HepG2 (cell line): ENCODE measurements at regions not wholly inside any gene's neighbourhood (a gene's known extent, or its start where the extent isn't known, plus 50 kb on each side); places are given as distances from the start of the nearest gene placed in this dataset.

Experiments used
- ATAC-seq: fragments of 200-7000 bp; cut with Tn5 transposase; 3 replicates; pipeline ENCODE4 v1.9.1; 2020; ENCODE audit warnings: mild to moderate bottlenecking, moderate library complexity
- BruUV-seq: library from RNA; stranded (reverse); fragments of 400-500 nt; replicated peaks from 2 replicates; lab custom pipeline; 2021; lab: Mats Ljungman, UMichigan
- CTCF ChIA-PET: fragments of 300-600 bp; formaldehyde crosslinking; extraction: SDS; loops from one replicate; lab custom pipeline; 2021; ENCODE audit warnings: low total read pairs, inconsistent platforms, low intra/inter-chr PET ratio; lab: Yijun Ruan, JAX
- POLR2A ChIA-PET: fragments of 350-600 bp; sonication (Branson Sonifier 250); formaldehyde crosslinking; loops from one replicate; lab custom pipeline; 2020; ENCODE audit warnings: antibody characterized with exemption, inconsistent platforms; lab: Yijun Ruan, JAX
- DNase-seq: peaks from one replicate; pipeline ENCODE4 v3.0.0-alpha.2; 2015; ENCODE audit warnings: low spot score
- FAIRE-seq: peaks from 3 replicates; lab custom pipeline; 2011; peaks lifted over from hg19 to GRCh38; lab: Jason Lieb, UNC
- H2AFZ ChIP-seq: one replicate; pipeline ENCODE4 v1.6.1; 2011; ENCODE audit warnings: low read length, inconsistent platforms
- H3K27ac ChIP-seq: fragments of 300-600 bp; 3 replicates; pipeline ENCODE4 v1.8.0; 2011; ENCODE audit warnings: mixed run types, mild to moderate bottlenecking, mixed read lengths, low read length, inconsistent platforms; ENCODE audit not compliant: insufficient read depth; ENCODE audit errors: extremely low read length
- H3K27me3 ChIP-seq, 2 experiments: fragments of 200-600 bp in 1 of 2; 2 replicates in 1 of 2; 3 replicates in 1 of 2; pipeline versions ENCODE4 v1.6.0 to v1.8.0; 2011; ENCODE audit warnings: low read length in 2 of 2, mild to moderate bottlenecking in 2 of 2, moderate library complexity in 2 of 2, inconsistent platforms in 1 of 2; ENCODE audit not compliant: insufficient read depth in 2 of 2, control insufficient read depth in 1 of 2
- H3K36me3 ChIP-seq, 2 experiments: fragments of 200-600 bp in 1 of 2; replicated peaks in 1 of 2; 2 replicates in 1 of 2; 3 replicates in 1 of 2; pipeline versions ENCODE4 v1.5.1 to v1.8.0; 2011; ENCODE audit warnings: low read length in 2 of 2, inconsistent platforms in 1 of 2; ENCODE audit not compliant: insufficient read depth in 2 of 2, control insufficient read depth in 1 of 2
- H3K4me1 ChIP-seq: 2 replicates; pipeline ENCODE4 v1.5.1; 2012; ENCODE audit warnings: low read length, inconsistent platforms; ENCODE audit not compliant: insufficient read depth
- H3K4me2 ChIP-seq: 2 replicates; pipeline ENCODE4 v1.6.0; 2011; ENCODE audit warnings: low read depth, low read length, inconsistent platforms
- H3K4me3 ChIP-seq, 3 experiments: fragments of 200-600 bp in 1 of 3; sonication (generic), shearing (Covaris generic) in 1 of 3; replicated peaks in 1 of 3; 2 replicates each; pipeline ENCODE4 v1.5.1; 2011 to 2016; ENCODE audit warnings: low read length in 3 of 3, inconsistent platforms in 2 of 3, low read depth in 2 of 3, mild to moderate bottlenecking in 2 of 3, control low read depth in 1 of 3, mixed read lengths in 1 of 3; ENCODE audit not compliant: insufficient read depth in 1 of 3
- H3K79me2 ChIP-seq: one replicate; pipeline ENCODE4 v1.6.1; 2011; ENCODE audit warnings: low read length, inconsistent platforms; ENCODE audit not compliant: insufficient read depth
- H3K9ac ChIP-seq: 2 replicates; pipeline ENCODE4 v1.6.0; 2011; ENCODE audit warnings: mild to moderate bottlenecking, low read depth, low read length, inconsistent platforms; ENCODE audit not compliant: insufficient read depth
- H3K9me3 ChIP-seq: 2 replicates; pipeline ENCODE4 v1.5.1; 2012; ENCODE audit warnings: mild to moderate bottlenecking, low read length
- H4K20me1 ChIP-seq: 2 replicates; pipeline ENCODE4 v1.6.0; 2011; ENCODE audit warnings: inconsistent platforms, mild to moderate bottlenecking, low read length, moderate library complexity; ENCODE audit not compliant: insufficient read depth
- CTCF ChIP-seq: sonication (generic); formaldehyde crosslinking; IDR thresholded peaks from 2 replicates; pipeline ENCODE4 v1.5.0; 2020; ENCODE audit warnings: mild to moderate bottlenecking, missing genetic modification reagents, moderate library complexity
- DRAP1 ChIP-seq: IDR thresholded peaks from 2 replicates; pipeline ENCODE4 v1.6.1; 2016; ENCODE audit warnings: missing genetic modification reagents, missing compliant biosample characterization
- FOXA1 ChIP-seq, 2 experiments: fragments of 450-650 bp in 1 of 2; sonication (generic) in 1 of 2; formaldehyde crosslinking in 1 of 2; IDR thresholded peaks; 2 replicates each; pipeline versions ENCODE4 v1.4.0 to v1.6.1; 2016 to 2020; ENCODE audit warnings: missing genetic modification reagents in 1 of 2
- RAD21 ChIP-seq: fragments of 450-650 bp; formaldehyde crosslinking; IDR thresholded peaks from 2 replicates; pipeline ENCODE4 v1.5.0; 2020; ENCODE audit warnings: mild to moderate bottlenecking
- SKIL ChIP-seq: sonication (generic); formaldehyde crosslinking; IDR thresholded peaks from 2 replicates; pipeline ENCODE4 v1.8.0; 2022; ENCODE audit warnings: missing genetic modification reagents, mild to moderate bottlenecking, moderate library complexity, borderline replicate concordance
- SMC3 ChIP-seq: IDR thresholded peaks from 2 replicates; pipeline ENCODE4 v1.6.1; 2011; ENCODE audit warnings: low read length, improper control_type of control experiment
- STAG1 ChIP-seq: sonication (generic); formaldehyde crosslinking; IDR thresholded peaks from 2 replicates; pipeline ENCODE4 v1.4.0; 2020; ENCODE audit warnings: missing genetic modification reagents
- ZNF816 ChIP-seq: sonication (generic); formaldehyde crosslinking; IDR thresholded peaks from 2 replicates; pipeline ENCODE4 v1.8.0; 2022; ENCODE audit warnings: missing genetic modification reagents, mild to moderate bottlenecking, borderline replicate concordance
- WGBS: methylation state at CpG from one replicate; pipeline ENCODE4 v1.1.6; 2017; ENCODE audit warnings: low lambda C conversion rate; 5-methylcytosine and 5-hydroxymethylcytosine counted together
- in situ Hi-C: cut with HindIII; loops from 2 replicates; pipeline ENCODE4 v1.10.0; 2017; ENCODE audit warnings: low pct_unique_long_range_greater_than_20kb; ENCODE audit not compliant: extremely low pct_ligation_motif_present
- intact Hi-C: fragments of 100-400 bp; cut with micrococcal nuclease; formaldehyde crosslinking; loops from one replicate; pipeline ENCODE4 v1.10.0; 2022; ENCODE audit not compliant: unreplicated experiment
- TF ChIP-seq, protein P1 (sequence below), 2 experiments: sonication (generic) in 1 of 2; formaldehyde crosslinking in 1 of 2; IDR thresholded peaks; 2 replicates each; pipeline versions ENCODE4 v1.4.0 to v1.6.1; 2018 to 2020; ENCODE audit warnings: missing genetic modification reagents in 2 of 2, borderline replicate concordance in 1 of 2, low read depth in 1 of 2, mild to moderate bottlenecking in 1 of 2, missing biosample characterization in 1 of 2
- TF ChIP-seq, protein P2 (sequence below): sonication (generic); formaldehyde crosslinking; IDR thresholded peaks from 2 replicates; pipeline ENCODE4 v1.5.0; 2020; ENCODE audit warnings: missing genetic modification reagents

DNA sequence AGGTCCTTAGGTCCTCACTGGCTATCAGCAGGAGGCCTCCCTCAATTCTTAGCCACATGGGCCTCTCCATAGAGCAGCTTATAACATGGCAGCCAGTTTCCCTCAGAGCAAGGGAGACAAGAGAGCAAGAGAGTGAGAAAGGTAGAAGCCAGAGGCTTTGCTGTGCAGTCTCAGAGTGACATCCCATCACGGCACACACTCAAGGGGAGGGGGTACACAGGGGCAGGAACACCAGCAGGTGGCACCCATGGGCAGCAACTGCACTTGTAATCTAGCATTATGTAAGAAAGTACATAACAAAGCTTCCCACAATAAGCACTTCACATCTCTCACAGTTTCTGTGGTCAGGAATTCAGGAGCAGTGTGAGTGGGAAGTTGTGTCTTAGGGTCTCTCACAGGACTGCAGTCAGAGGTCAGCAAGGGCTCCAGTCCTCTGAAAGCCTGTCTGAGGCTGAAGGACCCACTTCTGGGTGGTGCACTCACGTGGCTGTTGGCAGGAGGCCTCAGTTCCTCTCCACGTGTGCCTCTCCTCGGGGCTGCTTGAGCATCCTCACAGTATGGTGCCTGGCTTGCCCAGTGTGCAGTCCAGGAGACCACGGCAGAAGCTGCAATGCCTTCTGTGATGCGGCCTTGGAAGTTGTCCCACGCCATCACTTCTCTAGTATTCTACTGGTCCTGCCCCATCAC lies 159.4 kb downstream of the OAT start:
- FAIRE-seq: peak; percentile 37
- BruUV-seq: no TSS peak
- intact Hi-C loops: loop anchor here (1.0 to 10.0 kb wide), 2 partner anchors 130 to 264 kb away; no protein-coding TSS in a partner anchor

More for the DNA sequence above, 159.4 kb downstream of the OAT start:
- Histone ChIP-seq H3K79me2 (no peaks in the 10 kb centered on the region), H3K36me3 (no peaks in the 10 kb centered on the region), H3K4me2 (no peak overlapping the region), H3K4me3 (no peak overlapping the region), H3K9me3 (no peaks in the 10 kb centered on the region), H4K20me1 (no peaks in the 10 kb centered on the region), H3K27ac (no peak overlapping the region), H3K9ac (no peak overlapping the region), H3K27me3 (peaks cover 8 to 46% of the 10 kb centered on the region in 2 experiments), H3K4me1 (no peaks in the 10 kb centered on the region), H2AFZ (no peak overlapping the region)
- POLR2A ChIA-PET: no interaction called here
- peak; percentile 55 for TF ChIP-seq CTCF (CRISPR knock-in tag)
- peak; percentile 72 for TF ChIP-seq STAG1 (CRISPR knock-in tag)
- peak; percentile 62 for TF ChIP-seq SMC3
- no peak for TF ChIP-seq ZNF816 (CRISPR knock-in tag)
- no peak for TF ChIP-seq DRAP1 (CRISPR knock-in tag)
- TF ChIP-seq FOXA1 (IDR thresholded peaks at IDR 0.05): no peak
- TF ChIP-seq FOXA1 (CRISPR knock-in tag; IDR thresholded peaks at IDR 0.05): 0 out of 2 replicates have a peak, but pooled peaks have one; percentile 40
- no peak for TF ChIP-seq SKIL
- TF ChIP-seq, protein P1, sequence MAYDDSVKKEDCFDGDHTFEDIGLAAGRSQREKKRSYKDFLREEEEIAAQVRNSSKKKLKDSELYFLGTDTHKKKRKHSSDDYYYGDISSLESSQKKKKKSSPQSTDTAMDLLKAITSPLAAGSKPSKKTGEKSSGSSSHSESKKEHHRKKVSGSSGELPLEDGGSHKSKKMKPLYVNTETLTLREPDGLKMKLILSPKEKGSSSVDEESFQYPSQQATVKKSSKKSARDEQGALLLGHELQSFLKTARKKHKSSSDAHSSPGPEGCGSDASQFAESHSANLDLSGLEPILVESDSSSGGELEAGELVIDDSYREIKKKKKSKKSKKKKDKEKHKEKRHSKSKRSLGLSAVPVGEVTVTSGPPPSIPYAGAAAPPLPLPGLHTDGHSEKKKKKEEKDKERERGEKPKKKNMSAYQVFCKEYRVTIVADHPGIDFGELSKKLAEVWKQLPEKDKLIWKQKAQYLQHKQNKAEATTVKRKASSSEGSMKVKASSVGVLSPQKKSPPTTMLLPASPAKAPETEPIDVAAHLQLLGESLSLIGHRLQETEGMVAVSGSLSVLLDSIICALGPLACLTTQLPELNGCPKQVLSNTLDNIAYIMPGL (CRISPR knock-in tag; IDR thresholded peaks at IDR 0.05; ENCODE audit: borderline replicate concordance in 1 of 2, low read depth in 1 of 2): 0 out of 4 replicates have a peak, but pooled peaks of 1 of the 2 experiments have one; percentile 34
- TF ChIP-seq RAD21 (CRISPR knock-in tag): peak; percentile 35; the same call in 1 of the 2 replicates
- TF ChIP-seq, protein P2, sequence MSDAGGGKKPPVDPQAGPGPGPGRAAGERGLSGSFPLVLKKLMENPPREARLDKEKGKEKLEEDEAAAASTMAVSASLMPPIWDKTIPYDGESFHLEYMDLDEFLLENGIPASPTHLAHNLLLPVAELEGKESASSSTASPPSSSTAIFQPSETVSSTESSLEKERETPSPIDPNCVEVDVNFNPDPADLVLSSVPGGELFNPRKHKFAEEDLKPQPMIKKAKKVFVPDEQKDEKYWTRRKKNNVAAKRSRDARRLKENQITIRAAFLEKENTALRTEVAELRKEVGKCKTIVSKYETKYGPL (CRISPR knock-in tag): peak; percentile 66; the same call in 1 of the 2 replicates
- ATAC-seq (peak; percentile 86), DNase-seq (peak; percentile 47)
- 17% methylated on average over 4 of the region's 7 CpGs for WGBS
- CTCF ChIA-PET: interaction anchor here (2.4 kb wide), 1 partner anchor 130 kb away, joined by 9 read pairs; no protein-coding TSS in a partner anchor
- in situ Hi-C loops: loop anchor here (25.0 kb wide), 1 partner anchor 272 kb away; no protein-coding TSS in a partner anchor
